ENCODE measurements at regions not wholly inside any gene's neighbourhood (a gene's known extent, or its start where the extent isn't known, plus 50 kb on each side); places are given as distances from the start of the nearest gene placed in this dataset.

- 82 to 93% (median 90%) methylated on average over 2 of the region's 2 CpGs for WGBS, 5 donors
- Histone ChIP-seq H3K27me3 (replicated peaks in 1 of 7) (no peaks in the 10 kb centered on the region), H3K4me1 (no peaks in the 10 kb centered on the region), H3K4me3 (no peak overlapping the region), H3K36me3 (no peaks in the 10 kb centered on the region), H3K27ac (no peak overlapping the region), H3K9me3 (peaks cover 0 to 6% (median 0%) of the 10 kb centered on the region in 8 donors)
- DNase-seq = no peak
- intact Hi-C loops (cut with DNase I; ENCODE audit: low total_unique reads) = no loop called here
- TF ChIP-seq POLR2AphosphoS5 (IDR thresholded peaks at IDR 0.05) = no peak
- no peak for TF ChIP-seq POLR2A (IDR thresholded peaks at IDR 0.05)
- no peak for TF ChIP-seq CTCF (IDR thresholded peaks at IDR 0.05 in 8 of 11, conservative IDR thresholded peaks at IDR 0.05 in 3 of 11)
Measured at GRCh38 chr6:114619621-114620200, 276.9 kb upstream of the HS3ST5 start.

- intact Hi-C loops (cut with DNase I; ENCODE audit: low total_unique reads) = no loop called here
- H3K27ac ChIP-seq = no peak overlapping the region
- H3K4me3 ChIP-seq = no peak overlapping the region
- H3K9me3 ChIP-seq = peaks cover 0 to 8% (median 0%) of the 10 kb centered on the region in 8 donors
- no peak for DNase-seq
- TF ChIP-seq POLR2AphosphoS5 (IDR thresholded peaks at IDR 0.05) (no peak), POLR2A (IDR thresholded peaks at IDR 0.05) (no peak), CTCF (IDR thresholded peaks at IDR 0.05 in 8 of 11, conservative IDR thresholded peaks at IDR 0.05 in 3 of 11) (no peak)
- no peaks in the 10 kb centered on the region for H3K27me3 ChIP-seq (replicated peaks in 1 of 7)
- no peaks in the 10 kb centered on the region for H3K4me1 ChIP-seq
- H3K36me3 ChIP-seq = no peaks in the 10 kb centered on the region
Measured at GRCh38 chr6:114611696-114612095, 268.9 kb upstream of the HS3ST5 start.

GRCh38 chr6:114608091-114608490 is 265.3 kb upstream of the HS3ST5 start:
- Histone ChIP-seq H3K4me3 (no peak overlapping the region), H3K27ac (no peak overlapping the region), H3K27me3 (replicated peaks in 1 of 7) (no peaks in the 10 kb centered on the region), H3K36me3 (no peaks in the 10 kb centered on the region), H3K4me1 (no peaks in the 10 kb centered on the region), H3K9me3 (peaks cover 0 to 8% (median 0%) of the 10 kb centered on the region in 8 donors)
- intact Hi-C loops (cut with DNase I; ENCODE audit: low total_unique reads) = no loop called here
- TF ChIP-seq CTCF (IDR thresholded peaks at IDR 0.05 in 8 of 11, conservative IDR thresholded peaks at IDR 0.05 in 3 of 11) (no peak), POLR2AphosphoS5 (IDR thresholded peaks at IDR 0.05) (no peak), POLR2A (IDR thresholded peaks at IDR 0.05) (no peak)
- 60 to 78% (median 68%) methylated on average over 2 of the region's 2 CpGs for WGBS, 5 donors
- no peak for DNase-seq

GRCh38 chr6:114605656-114606055 is 262.8 kb upstream of the HS3ST5 start:
- Histone ChIP-seq H3K36me3 (no peaks in the 10 kb centered on the region), H3K4me3 (no peak overlapping the region), H3K27ac (no peak overlapping the region), H3K9me3 (no peaks in the 10 kb centered on the region), H3K27me3 (replicated peaks in 1 of 7) (no peaks in the 10 kb centered on the region), H3K4me1 (no peaks in the 10 kb centered on the region)
- intact Hi-C loops (cut with DNase I; ENCODE audit: low total_unique reads) = no loop called here
- DNase-seq = no peak
- WGBS, 5 donors = 73 to 80% (median 77%) methylated on average over 3 of the region's 3 CpGs
- TF ChIP-seq POLR2A (IDR thresholded peaks at IDR 0.05) (no peak), CTCF (IDR thresholded peaks at IDR 0.05 in 8 of 11, conservative IDR thresholded peaks at IDR 0.05 in 3 of 11) (no peak), POLR2AphosphoS5 (IDR thresholded peaks at IDR 0.05) (no peak)
